NT2/D1 (cell line): ENCODE measurements at regions not wholly inside any gene's neighbourhood (a gene's known extent, or its start where the extent isn't known, plus 50 kb on each side); places are given as distances from the start of the nearest gene placed in this dataset.

Experiments
- DNase-seq: peaks from one replicate; pipeline ENCODE4 v3.0.0-alpha.2; 2011; ENCODE audit warnings: low read depth, low spot score
- H3K27me3 ChIP-seq: 2 replicates; pipeline ENCODE4 v1.6.0; 2011; ENCODE audit warnings: mild to moderate bottlenecking; ENCODE audit not compliant: insufficient read length, insufficient read depth
- H3K36me3 ChIP-seq: 2 replicates; pipeline ENCODE4 v1.6.1; 2011; ENCODE audit warnings: mild to moderate bottlenecking, low read length, mixed read lengths; ENCODE audit not compliant: insufficient read depth, insufficient read length
- H3K4me1 ChIP-seq: 2 replicates; pipeline ENCODE4 v1.5.1; 2011; ENCODE audit not compliant: insufficient read depth, insufficient read length
- H3K4me3 ChIP-seq: 2 replicates; pipeline ENCODE4 v1.5.1; 2011; ENCODE audit warnings: low read depth; ENCODE audit not compliant: insufficient read length
- H3K9ac ChIP-seq: 2 replicates; pipeline ENCODE4 v1.6.0; 2011; ENCODE audit warnings: low read depth; ENCODE audit not compliant: insufficient read length
- H3K9me3 ChIP-seq: 2 replicates; pipeline ENCODE4 v1.5.1; 2011; ENCODE audit warnings: mild to moderate bottlenecking, low read length; ENCODE audit not compliant: insufficient read depth
- SUZ12 ChIP-seq: IDR thresholded peaks from 2 replicates; pipeline ENCODE4 v1.6.1; 2011; ENCODE audit not compliant: insufficient read length, insufficient read depth; ENCODE audit errors: extremely low read depth
- YY1 ChIP-seq: IDR thresholded peaks from 2 replicates; pipeline ENCODE4 v1.6.1; 2011; ENCODE audit not compliant: insufficient read length, insufficient read depth
- ZNF274 ChIP-seq: IDR thresholded peaks from 2 replicates; pipeline ENCODE4 v1.6.1; 2011; ENCODE audit warnings: mild to moderate bottlenecking, low read depth, low read length

DNA sequence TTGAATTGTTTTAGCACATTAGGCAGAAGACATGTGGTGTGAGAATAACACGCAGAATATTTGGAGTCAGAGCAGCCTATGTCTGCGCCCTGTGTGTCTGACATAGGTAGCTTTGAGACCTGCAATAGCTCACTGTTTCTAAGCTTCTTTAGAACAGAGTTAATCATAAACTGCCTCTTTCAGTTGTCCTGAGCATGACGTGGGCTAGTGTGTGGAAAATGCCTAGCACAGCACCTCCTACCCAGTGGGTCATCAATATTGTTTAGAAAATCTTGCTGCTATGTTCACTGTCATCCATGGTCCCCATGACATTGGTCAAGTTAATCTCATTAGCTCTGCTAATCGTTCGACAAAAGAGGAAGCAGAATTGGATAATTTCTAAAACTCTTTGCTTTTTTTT, 357.4 kb upstream of the SGCD start:
- no peaks in the 10 kb centered on the region; the same call in 1 of the 2 replicates for H3K9me3 ChIP-seq
- TF ChIP-seq YY1 (no peak), ZNF274 (no peak), SUZ12 (no peak)
- no peak overlapping the region for H3K9ac ChIP-seq
- H3K4me1 ChIP-seq = no peaks in the 10 kb centered on the region
- no peaks in the 10 kb centered on the region for H3K27me3 ChIP-seq
- H3K4me3 ChIP-seq = no peak overlapping the region
- H3K36me3 ChIP-seq = no peaks in the 10 kb centered on the region
- DNase-seq = no peak

DNA sequence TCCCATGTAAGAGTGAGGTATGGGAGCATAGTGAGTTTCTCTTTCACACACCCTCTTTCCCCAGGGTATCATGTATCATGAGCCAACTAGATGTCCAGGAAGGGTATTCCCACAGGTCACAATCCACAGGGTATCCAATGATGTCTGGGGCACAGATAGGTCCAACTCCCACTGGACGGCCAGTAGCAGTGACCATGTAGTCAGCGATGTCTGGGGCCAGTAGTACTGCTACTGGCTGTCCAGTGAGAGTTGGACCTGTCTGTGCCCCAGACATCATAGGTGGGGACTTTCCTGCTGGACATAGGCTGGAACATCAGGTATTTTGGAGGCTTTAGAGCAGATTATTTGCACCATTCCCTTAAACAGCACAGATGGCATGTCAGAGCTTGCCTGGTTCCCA, 352.6 kb upstream of the SGCD start:
- no peak for DNase-seq

DNA sequence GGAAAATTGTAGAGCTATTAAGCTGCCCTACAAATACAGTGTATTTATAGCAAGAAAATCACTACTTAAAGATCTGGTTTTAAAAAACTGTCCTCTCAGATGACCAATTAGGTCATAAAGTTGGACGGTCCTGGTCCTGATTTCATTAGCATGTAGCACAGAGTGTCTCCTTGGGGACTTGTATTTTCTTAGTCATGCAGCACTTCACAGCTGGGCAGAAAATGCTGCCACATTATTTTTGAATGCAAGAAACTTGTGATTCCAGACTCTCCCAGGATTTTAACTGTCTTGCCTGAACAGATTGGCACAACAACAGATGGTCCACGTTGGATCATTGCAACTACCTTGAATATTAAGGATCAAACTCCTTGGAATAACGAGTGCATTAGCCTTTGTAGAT, 348.1 kb upstream of the SGCD start:
- no peak for DNase-seq
- Histone ChIP-seq H3K36me3 (no peaks in the 10 kb centered on the region), H3K9ac (no peak overlapping the region)

More for the DNA sequence above, 352.6 kb upstream of the SGCD start:
- Histone ChIP-seq H3K36me3 (no peaks in the 10 kb centered on the region), H3K9ac (no peak overlapping the region), H3K4me1 (no peaks in the 10 kb centered on the region), H3K4me3 (no peak overlapping the region), H3K27me3 (no peaks in the 10 kb centered on the region), H3K9me3 (no peaks in the 10 kb centered on the region)
- TF ChIP-seq ZNF274 (no peak), YY1 (no peak), SUZ12 (no peak)

DNA sequence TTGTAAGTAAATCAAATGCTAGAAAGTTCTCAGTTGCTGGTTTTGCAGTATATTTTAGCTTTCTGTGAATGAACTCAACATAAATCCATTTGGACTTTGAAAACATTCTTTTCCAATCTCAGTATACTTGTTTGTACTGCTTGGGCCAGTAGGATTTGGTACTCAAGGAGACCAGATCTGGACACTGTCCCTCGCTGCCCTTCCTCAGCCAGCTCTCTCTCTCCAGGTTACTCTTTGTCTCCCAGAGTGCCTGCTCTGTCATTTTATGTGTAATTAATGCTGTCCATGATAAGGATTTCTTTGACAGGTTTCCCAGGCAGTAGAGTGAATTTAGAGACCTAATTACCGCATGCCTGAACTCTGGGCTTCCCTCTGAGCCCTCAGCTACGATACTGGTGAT, 344.6 kb upstream of the SGCD start:
- TF ChIP-seq YY1 = no peak
- TF ChIP-seq SUZ12 = no peak
- TF ChIP-seq ZNF274 = no peak
- Histone ChIP-seq H3K4me3 (no peak overlapping the region), H3K36me3 (no peaks in the 10 kb centered on the region), H3K4me1 (no peaks in the 10 kb centered on the region), H3K27me3 (no peaks in the 10 kb centered on the region), H3K9ac (no peak overlapping the region), H3K9me3 (no peaks in the 10 kb centered on the region)
- DNase-seq = no peak

More for the DNA sequence above, 348.1 kb upstream of the SGCD start:
- Histone ChIP-seq H3K9me3 (no peaks in the 10 kb centered on the region), H3K27me3 (no peaks in the 10 kb centered on the region), H3K4me1 (no peaks in the 10 kb centered on the region), H3K4me3 (no peak overlapping the region)
- TF ChIP-seq YY1 (no peak), ZNF274 (no peak)

DNA sequence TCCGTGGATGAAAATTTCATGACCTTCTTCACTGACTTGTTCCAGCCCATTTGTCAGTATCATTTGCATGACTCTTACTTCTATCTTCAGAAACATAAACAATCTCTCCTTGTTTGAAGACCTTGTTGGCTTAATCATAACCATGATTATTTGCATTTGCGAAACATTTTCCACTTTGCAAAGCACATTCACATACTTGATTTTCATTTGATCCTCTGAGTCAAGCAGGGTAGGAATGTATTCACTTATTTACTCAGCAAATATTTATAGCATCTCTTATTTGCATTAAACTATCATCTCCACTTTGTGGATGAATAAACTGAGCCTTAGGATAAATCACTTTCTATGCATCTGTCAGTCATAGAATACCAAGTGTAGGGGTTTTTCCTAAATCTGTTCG, 343.0 kb upstream of the SGCD start:
- H3K27me3 ChIP-seq = no peaks in the 10 kb centered on the region
- no peaks in the 10 kb centered on the region for H3K36me3 ChIP-seq
- no peaks in the 10 kb centered on the region for H3K4me1 ChIP-seq
- H3K4me3 ChIP-seq = no peak overlapping the region
- TF ChIP-seq SUZ12 = no peak
- TF ChIP-seq YY1 = no peak
- TF ChIP-seq ZNF274 = no peak
- no peaks in the 10 kb centered on the region for H3K9me3 ChIP-seq
- no peak overlapping the region for H3K9ac ChIP-seq
- no peak for DNase-seq

DNA sequence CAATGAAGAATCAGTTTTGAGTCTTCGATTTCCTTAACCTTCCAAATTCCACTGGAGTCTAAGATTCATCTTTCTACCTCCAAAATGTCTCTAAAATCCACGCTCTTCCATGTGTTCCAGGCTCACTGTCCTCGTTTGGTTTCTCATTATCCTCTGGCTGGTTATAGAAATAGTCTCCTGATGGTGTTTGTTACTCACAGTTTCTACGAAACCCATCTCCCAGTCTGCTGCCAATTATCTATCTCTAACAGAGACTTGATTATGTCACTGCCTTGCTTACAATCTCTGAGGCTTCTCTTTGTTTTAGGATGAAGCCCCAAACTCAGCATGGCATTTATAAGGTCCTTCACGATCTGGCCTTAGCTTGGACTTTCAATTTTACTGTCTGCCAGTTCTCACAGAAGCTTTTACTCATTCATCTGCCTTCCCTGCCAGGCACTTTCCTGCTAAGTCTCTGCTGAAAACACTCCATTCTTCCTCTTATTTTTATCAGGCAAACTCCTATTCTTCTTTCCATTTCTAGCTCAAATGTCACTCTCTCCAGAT, 339.6 kb upstream of the SGCD start:
- Histone ChIP-seq H3K9ac (no peak overlapping the region), H3K9me3 (no peaks in the 10 kb centered on the region), H3K4me1 (no peaks in the 10 kb centered on the region), H3K36me3 (no peaks in the 10 kb centered on the region), H3K4me3 (no peak overlapping the region), H3K27me3 (no peaks in the 10 kb centered on the region)
- TF ChIP-seq ZNF274 = no peak
- TF ChIP-seq SUZ12 = no peak
- TF ChIP-seq YY1 = no peak
- no peak for DNase-seq

DNA sequence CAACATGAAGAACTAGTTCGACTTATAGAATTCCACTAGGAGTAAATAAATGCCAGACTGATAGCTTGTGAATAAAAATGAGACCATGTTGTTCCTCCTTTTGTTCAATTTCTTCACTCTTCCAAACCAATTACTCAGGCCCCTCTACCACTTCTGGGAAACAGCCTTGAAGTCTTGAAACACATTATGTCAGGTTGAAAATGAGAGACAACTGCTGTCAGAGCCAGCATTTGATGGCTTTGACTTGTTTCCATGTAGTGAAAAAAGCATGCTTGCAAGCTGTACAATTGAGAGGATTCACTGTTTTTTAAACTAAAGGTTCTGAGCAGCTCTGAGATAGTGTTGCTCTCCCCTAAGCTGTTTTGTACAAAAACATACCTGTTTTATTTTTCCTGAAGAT, 337.1 kb upstream of the SGCD start:
- no peaks in the 10 kb centered on the region for H3K27me3 ChIP-seq
- H3K9ac ChIP-seq = no peak overlapping the region
- H3K4me1 ChIP-seq = no peaks in the 10 kb centered on the region
- H3K4me3 ChIP-seq = no peak overlapping the region
- TF ChIP-seq YY1 = no peak
- TF ChIP-seq ZNF274 = no peak
- no peak for TF ChIP-seq SUZ12
- DNase-seq = no peak
- H3K36me3 ChIP-seq = no peaks in the 10 kb centered on the region
- no peaks in the 10 kb centered on the region for H3K9me3 ChIP-seq

DNA sequence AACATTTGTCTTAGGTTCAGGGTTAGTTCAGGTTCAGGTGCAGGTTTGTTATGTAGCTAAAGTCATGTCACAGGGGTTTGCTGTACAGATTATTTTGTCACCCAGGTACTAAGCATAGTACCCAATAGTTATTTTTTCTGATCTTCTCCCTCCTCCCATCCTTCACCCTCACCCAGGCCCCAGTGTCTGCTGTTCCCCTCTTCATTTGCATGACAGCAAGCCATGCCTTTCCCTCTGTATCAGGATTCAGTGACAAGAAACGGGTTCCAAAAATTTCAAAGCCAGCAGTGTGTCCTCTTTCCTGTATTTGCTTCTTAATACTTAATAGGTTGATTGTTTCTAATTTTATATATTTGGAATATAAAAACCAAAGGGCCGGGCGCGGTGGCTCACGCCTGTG, 330.8 kb upstream of the SGCD start:
- no peaks in the 10 kb centered on the region for H3K4me1 ChIP-seq
- no peaks in the 10 kb centered on the region for H3K36me3 ChIP-seq
- H3K4me3 ChIP-seq = no peak overlapping the region
- no peak for TF ChIP-seq SUZ12
- no peak for TF ChIP-seq ZNF274
- TF ChIP-seq YY1 = no peak
- H3K9me3 ChIP-seq = no peaks in the 10 kb centered on the region
- H3K9ac ChIP-seq = no peak overlapping the region
- peak; percentile 1 for DNase-seq
- H3K27me3 ChIP-seq = no peaks in the 10 kb centered on the region
